Pons (tissue), 1 donor: ENCODE measurements at regions not wholly inside any gene's neighbourhood (a gene's known extent, or its start where the extent isn't known, plus 50 kb on each side); places are given as distances from the start of the nearest gene placed in this dataset.

Experiments
- DNase-seq: peaks from one replicate; pipeline ENCODE4 v3.0.0-alpha.2; 2016; ENCODE audit warnings: low spot score

GRCh38 chr10:111515706-111516105, 438.9 kb downstream of the ADRA2A start:
- DNase-seq = no peak

- no peak for DNase-seq
These were observed 439.3 kb downstream of the ADRA2A start for GRCh38 chr10:111516144-111516543.

DNA sequence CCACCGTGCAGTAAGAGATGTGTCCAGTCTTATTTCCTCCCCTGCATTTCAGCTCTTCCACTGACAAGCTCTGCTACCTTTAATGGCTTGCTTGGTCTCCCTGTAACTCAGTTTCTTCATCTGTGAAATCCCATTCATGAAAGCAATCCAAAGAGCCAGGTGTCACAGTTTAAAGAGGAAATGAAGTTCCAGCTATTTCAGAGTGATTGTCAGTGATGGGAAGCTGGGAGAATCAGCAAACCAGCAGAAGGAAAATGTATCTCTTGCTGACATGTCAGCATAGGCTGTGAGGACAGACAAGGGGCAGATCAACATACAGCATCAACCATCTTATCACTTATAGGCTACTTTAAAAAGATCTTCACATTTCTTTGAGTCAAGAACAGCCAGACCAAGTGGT, 445.3 kb downstream of the ADRA2A start:
- DNase-seq = no peak

GRCh38 chr10:111522551-111522950, 445.7 kb downstream of the ADRA2A start:
- DNase-seq = peak; percentile 4

DNA sequence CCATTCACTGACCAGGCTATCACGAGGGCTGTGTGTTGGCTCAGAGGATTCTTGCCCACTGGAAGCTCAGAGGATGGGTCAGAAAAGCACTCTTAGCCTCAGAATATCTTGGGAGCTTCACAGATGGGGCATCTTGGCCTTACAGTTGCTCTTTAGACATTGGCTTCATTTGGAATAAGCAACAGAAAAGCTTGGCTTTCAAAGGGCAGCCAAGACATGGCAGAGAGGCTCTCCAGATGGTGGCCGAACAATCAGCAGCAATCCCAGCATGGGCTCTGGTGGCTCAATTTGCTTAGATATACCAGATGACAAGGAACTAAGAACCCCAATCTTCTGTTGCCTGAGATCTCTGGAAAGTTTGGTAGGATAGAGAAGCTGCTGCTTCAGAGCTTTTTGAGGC, 446.2 kb downstream of the ADRA2A start:
- DNase-seq = no peak

GRCh38 chr10:111524134-111524533, 447.3 kb downstream of the ADRA2A start:
- no peak for DNase-seq

DNA sequence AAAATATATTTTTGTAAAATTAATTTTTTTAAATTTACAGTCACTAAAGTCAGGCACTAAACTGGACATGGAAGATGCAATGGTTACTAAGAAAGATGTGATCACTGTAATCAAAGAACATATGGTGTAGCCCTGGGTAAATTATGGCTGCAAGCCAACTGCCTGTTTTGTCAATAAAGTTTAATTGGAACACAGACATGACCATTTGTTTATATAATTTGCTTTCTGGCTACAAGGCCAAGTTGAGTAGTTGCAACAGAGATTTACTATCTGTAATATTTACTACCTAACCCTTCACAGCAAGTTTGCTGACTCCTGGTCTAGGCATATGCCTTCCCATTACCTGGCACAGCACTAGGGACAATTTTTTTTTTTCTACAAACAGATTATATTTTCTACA, 448.9 kb downstream of the ADRA2A start:
- DNase-seq = no peak

GRCh38 chr10:111531690-111532089, 454.9 kb downstream of the ADRA2A start:
- DNase-seq = no peak

DNA sequence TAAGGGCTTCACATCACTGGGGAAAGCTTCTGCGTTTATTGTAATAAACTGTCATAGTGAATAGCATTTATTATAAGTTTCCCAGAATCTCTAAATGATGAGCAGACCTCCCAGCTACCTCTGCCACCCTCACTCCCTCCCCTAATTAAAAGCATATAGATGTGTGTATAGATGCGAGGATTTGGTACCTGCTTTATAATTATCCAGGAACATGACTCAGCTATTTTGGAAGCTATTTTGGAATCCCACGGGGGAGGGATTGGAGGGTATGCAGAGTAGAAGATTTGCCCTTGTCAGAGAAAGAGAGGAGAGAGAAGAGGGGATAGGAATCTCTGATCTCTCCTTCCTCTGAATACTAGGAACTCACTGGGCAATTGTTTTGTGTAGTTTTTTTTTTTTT, 455.3 kb downstream of the ADRA2A start:
- DNase-seq = no peak

DNA sequence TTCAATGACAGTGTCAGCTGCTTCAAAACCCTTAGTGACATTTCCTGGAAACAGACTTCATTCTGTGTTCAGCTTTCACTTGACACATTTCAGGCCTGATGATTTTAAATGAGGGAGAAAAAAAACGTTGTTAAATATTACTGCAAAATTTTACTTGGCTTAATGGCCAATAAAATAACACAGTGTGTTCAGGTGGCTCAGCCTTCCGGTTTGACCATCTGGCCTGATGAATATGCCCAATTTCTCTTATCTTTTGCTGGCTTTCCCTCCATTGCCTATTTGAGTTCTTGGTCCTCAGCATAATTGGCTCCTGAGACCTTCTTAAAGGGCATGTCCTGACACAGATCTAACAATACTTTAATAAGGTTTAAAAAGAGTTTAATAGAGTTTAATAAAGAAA, 462.4 kb downstream of the ADRA2A start:
- DNase-seq = no peak

GRCh38 chr10:111543854-111544253, 467.0 kb downstream of the ADRA2A start:
- no peak for DNase-seq

DNA sequence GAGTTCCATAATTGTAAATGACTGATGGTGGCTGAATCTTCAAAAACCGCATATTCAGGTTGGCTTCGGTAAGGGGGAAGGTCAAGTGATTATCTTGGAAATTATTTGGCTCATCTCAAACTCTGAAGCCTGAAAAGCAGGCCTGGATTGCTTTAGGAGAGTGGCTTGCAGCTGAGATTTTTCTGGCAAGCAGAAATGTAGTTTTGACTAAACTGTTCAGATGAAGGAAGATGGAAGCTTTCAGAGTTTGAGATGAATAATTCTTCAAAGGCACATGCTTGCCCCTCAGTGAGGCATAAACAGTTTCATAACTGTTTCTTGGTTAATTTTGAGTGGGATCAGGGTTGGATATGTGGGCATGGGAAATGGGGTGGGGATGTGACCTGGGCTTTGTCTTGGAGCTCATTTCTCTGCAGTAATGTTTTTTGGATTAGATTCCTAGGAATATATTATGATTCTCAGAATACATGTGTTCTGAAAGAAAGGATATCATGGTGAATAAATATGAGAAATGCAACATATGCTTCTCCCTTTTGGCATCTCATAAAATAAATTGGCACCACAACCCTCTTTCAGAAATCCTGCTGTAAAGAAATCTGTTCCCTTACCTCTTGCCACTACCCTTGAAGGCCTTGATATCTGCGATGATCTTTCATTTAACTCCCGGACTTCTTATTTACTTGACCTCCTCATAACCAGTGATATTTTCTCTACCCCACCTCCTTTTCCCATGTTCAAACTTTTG, 469.2 kb downstream of the ADRA2A start:
- no peak for DNase-seq

GRCh38 chr10:111548084-111548726, 471.4 kb downstream of the ADRA2A start:
- DNase-seq = no peak

DNA sequence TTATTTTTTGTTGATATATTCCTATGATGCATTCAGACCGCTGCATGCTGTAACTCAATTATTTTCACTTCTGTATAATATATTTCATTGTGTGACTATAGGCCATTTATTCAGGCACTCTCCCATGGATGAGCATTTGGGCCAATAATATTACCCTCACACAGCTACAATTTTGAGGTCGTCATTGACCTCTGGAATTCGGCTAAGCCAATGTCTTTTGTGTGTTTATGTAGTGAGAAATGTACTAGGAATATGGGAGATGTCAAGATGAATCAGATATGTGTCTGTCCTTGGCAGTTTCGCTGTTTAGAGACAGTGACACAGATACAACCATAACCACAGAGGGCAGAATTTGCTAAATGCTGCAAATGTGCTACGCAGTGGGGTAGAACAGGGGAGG, 474.2 kb downstream of the ADRA2A start:
- no peak for DNase-seq

DNA sequence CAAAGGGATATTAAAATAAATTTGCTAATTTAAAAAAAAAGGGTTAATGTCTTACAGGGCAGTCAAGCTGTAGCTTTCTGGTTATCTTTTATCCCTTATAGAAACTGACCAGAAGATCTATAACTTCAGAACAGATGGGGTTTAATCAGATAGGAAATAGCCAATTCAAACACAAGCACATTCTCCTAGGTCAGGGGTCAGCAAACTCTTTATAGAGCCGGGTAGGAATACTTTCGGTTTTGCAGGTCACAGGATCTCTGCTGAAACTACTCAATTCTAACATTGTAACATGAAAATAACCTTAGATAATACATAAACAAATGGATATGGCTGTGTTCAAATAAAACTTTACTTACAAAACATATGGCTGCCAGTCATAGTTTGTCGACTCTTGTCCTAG, 479.8 kb downstream of the ADRA2A start:
- DNase-seq = no peak

- no peak for DNase-seq
These were observed 481.4 kb downstream of the ADRA2A start for GRCh38 chr10:111558211-111558610.

GRCh38 chr10:111560027-111560426, 483.2 kb downstream of the ADRA2A start:
- no peak for DNase-seq

- no peak for DNase-seq
These were observed 484.3 kb downstream of the ADRA2A start for GRCh38 chr10:111561124-111561523.

- no peak for DNase-seq
These were observed 488.7 kb downstream of the ADRA2A start for GRCh38 chr10:111565542-111565941.

GRCh38 chr10:111578076-111578475, 501.2 kb downstream of the ADRA2A start:
- DNase-seq = no peak

GRCh38 chr10:111579473-111579872, 502.6 kb downstream of the ADRA2A start:
- no peak for DNase-seq

DNA sequence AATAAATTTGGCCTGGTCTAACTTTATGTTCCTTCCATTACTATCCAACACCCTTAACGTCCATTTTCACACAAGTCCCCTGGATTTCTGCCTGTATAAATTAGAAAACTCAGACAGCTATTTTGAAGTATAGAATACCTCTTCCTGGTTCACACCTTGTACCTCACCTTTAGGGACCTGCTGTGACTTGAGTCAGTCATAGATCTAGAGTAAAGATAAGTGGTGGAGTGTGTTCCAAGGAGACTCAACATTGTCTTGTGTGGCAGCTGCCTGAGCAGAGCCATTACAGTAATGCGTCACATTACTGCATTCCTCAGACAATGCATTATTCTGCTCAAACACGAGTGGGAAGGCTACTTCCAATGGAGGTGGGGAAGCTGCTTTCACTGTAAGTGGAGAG, 513.9 kb downstream of the ADRA2A start:
- no peak for DNase-seq

DNA sequence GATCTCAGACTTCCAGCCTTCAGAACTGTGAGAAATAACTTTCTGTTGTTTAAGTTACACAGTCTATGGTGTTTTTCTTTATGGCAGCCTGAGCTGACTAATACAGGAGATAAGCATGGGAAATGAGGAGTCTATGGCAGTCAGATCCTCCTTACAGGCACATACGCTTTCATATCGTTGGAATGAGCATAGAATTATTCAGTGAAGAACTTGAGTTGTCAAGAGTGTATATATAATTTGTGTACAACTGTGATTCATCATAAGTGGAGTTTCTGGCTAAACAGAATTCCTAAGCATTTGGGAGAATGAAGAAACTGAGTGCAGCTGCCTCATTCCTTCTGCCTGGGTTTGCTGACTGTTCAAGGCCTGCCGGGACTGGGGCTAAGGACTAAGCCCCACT, 516.7 kb downstream of the ADRA2A start:
- DNase-seq = no peak

- DNase-seq = no peak
These were observed 518.3 kb downstream of the ADRA2A start for GRCh38 chr10:111595173-111595572.
